NCI-H1048 (cell line): ENCODE measurements at regions not wholly inside any gene's neighbourhood (a gene's known extent, or its start where the extent isn't known, plus 50 kb on each side); places are given as distances from the start of the nearest gene placed in this dataset.
"Not testable (repeated sequence)": the region's sequence is repeated elsewhere in the genome, so short reads cannot be mapped to it uniquely, and the experiment has no call there.

Experiments
- DNase-seq: peaks from one replicate; lab custom pipeline; 2025; lab: John Stamatoyannopoulos, UW

DNA sequence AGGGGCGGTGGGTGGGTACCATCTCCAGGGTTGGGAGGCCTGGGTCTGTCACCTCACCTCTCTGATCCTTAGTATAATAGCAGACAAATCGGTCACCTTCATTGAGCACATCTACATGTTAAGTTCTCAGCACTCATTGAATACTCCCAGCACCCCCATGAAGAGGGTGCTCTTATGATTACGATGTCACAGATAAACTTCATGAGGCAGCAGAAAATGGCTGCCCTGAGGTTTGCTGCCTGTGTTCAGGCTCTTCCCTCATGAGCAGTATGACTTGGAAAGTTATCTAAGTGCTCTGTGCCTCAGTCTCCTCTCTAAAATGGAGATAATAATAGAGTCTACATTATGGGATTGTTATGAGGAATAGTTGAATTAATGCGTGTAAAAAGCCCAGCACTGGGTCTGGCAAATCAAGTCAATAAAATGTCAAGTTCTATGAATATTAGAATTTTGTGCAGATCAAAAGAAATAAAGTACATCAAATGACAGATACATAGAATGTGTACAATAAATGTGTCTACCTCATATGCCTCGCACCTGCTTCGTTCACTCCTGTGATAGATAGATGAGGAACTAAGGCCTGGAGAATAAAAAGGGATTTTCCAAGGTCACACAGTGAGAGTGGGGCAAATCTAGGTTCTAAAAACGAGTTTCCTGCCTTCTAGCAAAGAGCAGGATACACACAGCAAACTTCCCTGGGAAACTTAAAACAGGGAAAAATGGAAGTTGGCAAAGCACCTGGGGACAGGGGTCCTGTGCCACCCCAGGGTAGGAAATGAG is 142.2 kb upstream of the MRPS22 start:
- DNase-seq, result no peak

DNA sequence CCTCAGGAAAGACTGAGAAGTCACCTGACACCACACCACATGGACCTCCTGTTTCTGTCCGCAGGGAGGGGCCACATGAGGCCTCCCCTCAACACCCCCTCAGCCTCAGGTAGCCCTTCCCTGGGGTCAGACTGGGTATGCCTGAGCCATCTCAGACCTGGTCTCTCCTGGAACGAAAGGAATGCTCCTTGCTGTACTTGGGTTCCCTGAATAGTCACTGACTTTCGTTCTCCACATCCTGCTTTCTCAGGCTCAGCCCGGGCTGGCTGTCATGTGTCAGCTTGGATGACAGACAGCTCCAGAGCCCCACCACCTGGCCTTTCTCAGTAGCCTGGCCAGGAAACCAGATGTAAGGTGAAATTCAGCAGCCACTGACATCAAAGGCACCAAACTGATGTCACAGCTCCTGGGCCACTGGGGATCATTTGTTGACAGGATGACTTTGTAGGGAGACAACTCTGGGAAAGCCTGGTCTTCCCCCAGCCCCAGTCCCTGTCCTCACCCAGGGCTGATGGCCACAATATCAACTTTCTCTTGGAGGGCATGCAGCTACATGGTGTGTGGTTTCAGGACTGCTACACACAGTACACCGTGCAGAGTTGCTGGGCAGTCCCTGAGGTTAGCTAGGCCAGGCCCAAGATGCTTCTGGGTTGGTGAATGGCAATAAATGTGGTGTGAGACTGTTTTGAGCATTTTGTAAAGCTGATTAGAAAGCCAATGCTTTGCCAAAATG is 141.4 kb upstream of the MRPS22 start:
- no peak for DNase-seq

GRCh38 chr3:139202959-139203349 is 140.9 kb upstream of the MRPS22 start:
- no peak for DNase-seq

DNA sequence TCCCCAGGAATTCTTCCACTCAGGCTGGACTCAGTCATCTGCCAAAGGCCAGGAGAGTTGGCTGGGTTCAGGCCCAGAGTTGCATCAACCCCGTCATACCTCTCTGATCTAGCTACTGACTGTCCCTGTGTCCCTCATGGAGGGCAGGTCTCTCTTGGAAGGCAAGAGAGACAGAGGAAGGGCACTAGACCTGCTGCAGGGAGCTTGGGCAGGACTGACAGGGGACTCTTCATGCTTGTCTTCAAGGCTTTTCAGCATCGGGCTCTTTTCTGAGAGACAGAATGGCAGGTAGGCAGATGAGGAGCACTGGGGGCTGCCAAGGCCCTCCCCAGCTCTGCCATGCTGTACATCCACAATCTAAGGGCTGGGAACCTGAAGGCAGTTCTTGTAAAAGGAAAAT is 140.1 kb upstream of the MRPS22 start:
- no peak for DNase-seq

DNA sequence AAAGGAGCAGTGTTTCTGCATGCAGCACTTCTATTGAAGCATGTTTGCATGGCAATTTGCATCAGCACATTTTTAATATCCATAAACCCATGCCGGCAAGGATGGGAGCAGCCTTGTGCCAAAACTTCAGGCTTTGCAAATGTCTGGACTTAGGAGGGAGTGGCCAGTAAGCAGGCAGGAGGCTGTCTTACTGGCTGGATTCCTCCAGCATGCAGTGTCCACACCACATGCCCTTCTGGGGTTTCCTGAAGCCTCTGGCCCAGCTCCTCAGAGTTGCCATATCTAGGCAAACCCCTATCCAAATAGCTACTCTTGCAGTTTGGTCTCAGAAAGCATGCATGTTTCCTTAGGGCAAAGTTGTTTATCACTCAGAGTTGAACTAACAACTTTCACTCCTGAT is 139.1 kb upstream of the MRPS22 start:
- DNase-seq, result no peak

- no peak for DNase-seq
Observed at GRCh38 chr3:139213936-139214335, 129.9 kb upstream of the MRPS22 start.

DNA sequence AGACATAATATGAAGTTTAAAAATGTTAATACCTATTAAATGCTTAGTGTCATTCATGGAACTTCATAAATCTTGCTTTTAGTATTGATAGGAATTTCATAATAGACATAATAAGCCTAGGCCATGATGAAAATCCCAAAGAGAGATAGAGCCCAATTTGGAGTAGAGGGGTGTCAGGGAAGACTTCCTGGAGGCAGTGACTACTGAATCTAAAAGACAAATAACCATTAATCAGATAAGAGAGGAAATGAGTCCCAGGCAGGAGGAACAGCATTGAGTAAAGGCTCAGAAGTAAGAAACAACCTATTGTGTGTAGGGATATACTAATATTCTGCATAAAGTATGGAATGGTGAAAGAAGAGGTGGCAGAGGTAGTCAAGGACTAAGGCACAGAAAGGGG is 126.9 kb upstream of the MRPS22 start:
- DNase-seq, result no peak

- DNase-seq, result no peak
Observed at GRCh38 chr3:139217633-139218032, 126.2 kb upstream of the MRPS22 start.

GRCh38 chr3:139218046-139218445 is 125.8 kb upstream of the MRPS22 start:
- no peak for DNase-seq

GRCh38 chr3:139219463-139219862 is 124.4 kb upstream of the MRPS22 start:
- DNase-seq, result no peak

GRCh38 chr3:139222100-139222657 is 121.6 kb upstream of the MRPS22 start:
- DNase-seq, result no peak

DNA sequence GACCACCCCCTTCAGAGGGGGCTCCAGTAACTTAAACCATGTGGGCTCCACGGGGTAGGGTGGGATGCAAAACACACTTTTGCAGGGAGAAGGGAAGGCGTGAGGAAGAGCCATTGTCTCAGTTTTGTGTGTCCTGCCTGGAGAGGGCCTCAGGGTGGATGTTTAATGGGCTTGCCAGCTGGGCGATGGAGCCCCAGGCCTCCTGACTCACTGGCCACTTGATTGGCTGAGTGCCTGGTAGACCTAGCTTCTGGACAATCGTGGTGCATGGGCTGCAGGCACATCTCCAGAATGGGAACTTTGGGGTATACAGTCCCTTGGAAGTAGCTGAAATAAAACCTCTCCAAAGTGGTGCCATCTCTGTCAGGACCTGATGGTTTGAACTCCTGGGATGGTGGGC is 118.3 kb upstream of the MRPS22 start:
- no peak for DNase-seq

GRCh38 chr3:139226731-139227130 is 117.1 kb upstream of the MRPS22 start:
- no peak for DNase-seq

GRCh38 chr3:139227165-139227564 is 116.7 kb upstream of the MRPS22 start:
- DNase-seq, result no peak

- DNase-seq, result no peak
Observed at GRCh38 chr3:139227827-139228226, 116.0 kb upstream of the MRPS22 start.

GRCh38 chr3:139230391-139230790 is 113.4 kb upstream of the MRPS22 start:
- no peak for DNase-seq

DNA sequence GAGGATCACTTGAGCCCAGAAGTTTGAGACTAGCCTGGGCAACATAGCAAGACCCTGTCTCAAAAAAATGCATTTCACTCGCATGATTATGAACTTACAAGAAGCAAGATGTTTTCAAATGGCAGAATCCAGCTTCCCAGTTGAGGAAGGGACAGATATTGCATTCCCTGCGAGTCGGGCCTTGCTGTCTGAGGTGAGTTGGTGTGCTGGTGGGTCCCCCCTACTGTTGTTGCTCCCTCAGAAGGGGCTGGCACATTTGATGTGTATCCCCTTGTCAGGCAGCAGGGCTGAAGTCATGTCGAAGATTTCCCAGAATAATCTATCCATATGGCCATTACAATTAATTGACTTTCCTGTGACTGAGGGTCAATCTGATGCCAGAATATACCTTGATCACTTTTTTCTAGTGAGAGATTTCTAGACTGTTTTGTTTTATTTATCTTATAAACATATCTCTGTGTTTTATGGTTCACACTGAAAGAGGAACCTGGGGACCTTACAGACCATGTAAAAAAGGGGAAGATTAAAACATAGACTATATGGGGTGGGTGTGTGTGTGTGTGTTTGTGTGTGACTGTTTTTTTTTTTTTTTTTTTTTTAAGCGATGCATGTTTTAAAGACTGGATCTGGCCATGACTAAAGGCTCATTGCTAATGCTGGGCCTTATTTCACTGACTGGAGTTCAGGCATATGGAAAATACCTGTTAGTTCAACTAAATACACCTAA is 112.1 kb upstream of the MRPS22 start:
- DNase-seq, result no peak

DNA sequence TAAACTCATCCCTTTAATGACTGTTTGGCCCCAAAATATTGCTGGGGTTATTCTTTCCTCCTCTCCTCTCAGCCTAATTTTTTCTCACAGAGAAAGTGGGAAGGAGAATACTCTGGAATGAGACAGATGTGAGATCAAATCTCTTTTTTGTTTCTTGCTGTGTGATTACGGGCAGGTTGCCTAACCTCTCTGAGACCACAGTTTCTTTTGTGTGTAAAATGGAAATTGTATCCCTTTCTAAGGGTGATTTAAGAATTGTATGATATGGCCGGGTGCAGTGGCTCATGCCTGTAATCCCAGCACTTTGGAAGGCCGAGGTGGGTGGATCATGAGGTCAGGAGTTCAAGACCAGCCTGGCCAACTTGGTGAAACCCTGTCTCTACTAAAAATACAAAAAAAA is 111.5 kb upstream of the MRPS22 start:
- not testable (repeated sequence) for DNase-seq

DNA sequence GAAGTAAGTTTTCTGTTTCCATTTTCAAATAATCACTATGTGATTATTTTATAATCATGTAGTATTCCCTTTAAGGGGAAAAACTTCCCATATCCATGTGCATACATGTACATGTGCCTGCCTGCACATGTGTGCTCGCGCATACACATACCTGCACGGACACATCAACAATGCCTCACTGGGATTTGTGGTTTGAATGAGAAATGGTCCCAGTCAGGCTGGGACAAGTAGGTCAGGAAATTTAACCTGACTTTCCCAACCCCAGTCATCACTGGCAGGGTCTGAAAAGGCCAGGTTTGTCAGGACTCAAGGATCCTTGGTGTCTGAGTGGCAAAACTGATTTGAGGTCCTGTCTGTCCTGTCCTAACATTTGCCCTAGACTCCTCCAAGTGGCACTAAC is 109.3 kb upstream of the MRPS22 start:
- no peak for DNase-seq

- no peak for DNase-seq
Observed at GRCh38 chr3:139235192-139235591, 108.6 kb upstream of the MRPS22 start.

- DNase-seq, result no peak
Observed at GRCh38 chr3:139236336-139236735, 107.5 kb upstream of the MRPS22 start.

- DNase-seq, result no peak
Observed at GRCh38 chr3:139238281-139239030, 105.4 kb upstream of the MRPS22 start.
